PC-9 (cell line): ENCODE measurements at regions not wholly inside any gene's neighbourhood (a gene's known extent, or its start where the extent isn't known, plus 50 kb on each side); places are given as distances from the start of the nearest gene placed in this dataset.

Experiments
- BruUV-seq: library from RNA; stranded (reverse); fragments of 400-500 nt; replicated peaks from 2 replicates; lab custom pipeline; 2021; lab: Mats Ljungman, UMichigan
- CTCF ChIA-PET: fragments of 300-600 bp; sonication (Branson Sonifier 250); formaldehyde crosslinking; loops from one replicate; lab custom pipeline; 2022; ENCODE audit warnings: antibody characterized with exemption; lab: Charles Lee
- POLR2A ChIA-PET: fragments of 300-600 bp; sonication (Branson Sonifier 250); formaldehyde crosslinking; loops from one replicate; lab custom pipeline; 2022; ENCODE audit warnings: antibody characterized with exemption; ENCODE audit not compliant: unreplicated experiment; lab: Charles Lee
- DNase-seq, 2 experiments: peaks; one replicate each; pipeline versions ENCODE4 v3.0.0 to v3.0.0-alpha.2; 2015 to 2022; ENCODE audit warnings: mixed read lengths in 1 of 2
- H2AFZ ChIP-seq: fragments of 200-600 bp; sonication (generic); 2 replicates; pipeline ENCODE4 v1.8.1; 2017; ENCODE audit warnings: antibody characterized with exemption
- H3F3A ChIP-seq: fragments of 200-600 bp; sonication (generic); 2 replicates; pipeline ENCODE4 v1.8.1; 2017; ENCODE audit warnings: antibody characterized with exemption, mild to moderate bottlenecking, low read depth; ENCODE audit not compliant: insufficient read depth
- H3K27ac ChIP-seq: fragments of 200-600 bp; sonication (generic); 2 replicates; pipeline ENCODE4 v1.6.1; 2016; ENCODE audit warnings: mixed run types
- H3K27me3 ChIP-seq: fragments of 200-600 bp; sonication (generic); 2 replicates; pipeline ENCODE4 v1.6.1; 2016; ENCODE audit warnings: low read depth, mixed run types; ENCODE audit not compliant: insufficient read depth
- H3K36me3 ChIP-seq: fragments of 200-600 bp; sonication (generic); 2 replicates; pipeline ENCODE4 v1.6.1; 2016; ENCODE audit warnings: low read depth, mixed run types
- H3K4me1 ChIP-seq: fragments of 200-600 bp; sonication (generic); replicated peaks from 2 replicates; pipeline ENCODE4 v1.6.1; 2016; ENCODE audit warnings: mixed run types; ENCODE audit not compliant: insufficient read depth
- H3K4me2 ChIP-seq: fragments of 200-600 bp; sonication (generic); 2 replicates; pipeline ENCODE4 v1.6.1; 2017; ENCODE audit warnings: mixed run types
- H3K4me3 ChIP-seq: fragments of 200-600 bp; sonication (generic); 2 replicates; pipeline ENCODE4 v1.6.1; 2016; ENCODE audit warnings: mixed run types
- H3K79me2 ChIP-seq: fragments of 200-600 bp; sonication (generic); 2 replicates; pipeline ENCODE4 v1.6.1; 2017; ENCODE audit warnings: low read depth, mixed run types
- H3K9me2 ChIP-seq: fragments of 200-600 bp; sonication (generic); 2 replicates; pipeline ENCODE4 v1.8.1; 2017; ENCODE audit warnings: mild to moderate bottlenecking; ENCODE audit not compliant: insufficient read depth
- H3K9me3 ChIP-seq: fragments of 200-600 bp; sonication (generic); 2 replicates; pipeline ENCODE4 v1.8.1; 2016; ENCODE audit warnings: low read depth; ENCODE audit not compliant: insufficient read depth
- H4K20me1 ChIP-seq: fragments of 200-600 bp; sonication (generic); 2 replicates; pipeline ENCODE4 v1.8.1; 2017; ENCODE audit not compliant: insufficient read depth
- EZH2 ChIP-seq: fragments of 200-600 bp; sonication (generic); IDR thresholded peaks from 2 replicates; pipeline ENCODE4 v1.8.0; 2017; ENCODE audit warnings: antibody characterized with exemption, low read depth
- intact Hi-C: fragments of 100-400 bp; cut with micrococcal nuclease; formaldehyde crosslinking; loops from one replicate; pipeline ENCODE4 v1.10.0; 2022; ENCODE audit not compliant: unreplicated experiment
- TF ChIP-seq, protein P1 (sequence below): fragments of 200-600 bp; sonication (generic); conservative IDR thresholded peaks from 2 replicates; pipeline ENCODE4 v1.6.1; 2017; ENCODE audit warnings: mixed run types, antibody characterized with exemption, mild to moderate bottlenecking, moderate library complexity

DNA sequence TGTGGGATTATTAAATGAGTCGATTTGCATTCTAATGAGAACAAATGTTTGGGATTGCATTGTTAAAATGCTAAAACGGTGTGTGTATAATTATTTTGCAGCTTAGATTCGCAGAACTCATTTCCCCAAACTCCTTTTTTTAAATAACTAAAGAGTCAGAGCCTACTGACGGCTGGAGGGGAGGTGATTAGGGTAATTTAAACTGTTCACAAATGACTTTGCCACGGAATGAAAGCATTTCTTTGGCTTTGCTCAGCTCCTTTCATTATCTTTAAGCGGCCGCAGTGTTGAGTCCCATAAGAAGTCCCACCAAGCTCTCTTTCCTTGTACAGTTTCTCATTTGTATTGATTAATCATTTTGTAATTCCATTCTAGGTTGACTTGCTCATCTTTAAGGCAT, 1632.8 kb downstream of the MAT2B start:
- Histone ChIP-seq H3K9me3 (no peaks in the 10 kb centered on the region), H3K4me2 (no peak overlapping the region)

DNA sequence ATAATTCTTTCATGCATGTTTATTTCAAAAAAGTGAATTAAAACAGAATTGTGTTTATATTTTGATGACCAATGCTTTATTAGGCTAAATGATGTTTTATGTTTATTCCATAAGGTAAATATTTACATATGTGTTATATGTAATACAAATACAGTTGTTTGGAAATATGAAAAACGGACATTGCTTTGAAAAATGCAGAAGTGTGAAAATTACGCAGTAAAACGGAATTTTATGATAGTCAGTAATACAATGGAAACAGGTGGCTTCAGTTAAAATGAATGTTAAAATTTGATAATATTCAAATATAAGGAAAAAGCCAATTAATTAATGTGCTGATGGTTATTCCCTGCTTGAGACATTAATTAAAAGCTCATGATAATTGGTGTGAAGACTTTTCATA, 1633.8 kb downstream of the MAT2B start:
- Histone ChIP-seq H3K27me3 (no peaks in the 10 kb centered on the region), H3K4me2 (no peak overlapping the region), H4K20me1 (no peaks in the 10 kb centered on the region; the same call in 1 of the 2 replicates), H3K9me2 (no peaks in the 10 kb centered on the region), H3K4me3 (no peak overlapping the region), H3K79me2 (no peaks in the 10 kb centered on the region), H3F3A (no peaks in the 10 kb centered on the region), H2AFZ (no peak overlapping the region), H3K27ac (no peak overlapping the region), H3K9me3 (no peaks in the 10 kb centered on the region), H3K4me1 (no peaks in the 10 kb centered on the region), H3K36me3 (no peaks in the 10 kb centered on the region)
- CTCF ChIA-PET, result no interaction called here
- intact Hi-C loops, result no loop called here
- TF ChIP-seq EZH2, result no peak
- TF ChIP-seq, protein P1, sequence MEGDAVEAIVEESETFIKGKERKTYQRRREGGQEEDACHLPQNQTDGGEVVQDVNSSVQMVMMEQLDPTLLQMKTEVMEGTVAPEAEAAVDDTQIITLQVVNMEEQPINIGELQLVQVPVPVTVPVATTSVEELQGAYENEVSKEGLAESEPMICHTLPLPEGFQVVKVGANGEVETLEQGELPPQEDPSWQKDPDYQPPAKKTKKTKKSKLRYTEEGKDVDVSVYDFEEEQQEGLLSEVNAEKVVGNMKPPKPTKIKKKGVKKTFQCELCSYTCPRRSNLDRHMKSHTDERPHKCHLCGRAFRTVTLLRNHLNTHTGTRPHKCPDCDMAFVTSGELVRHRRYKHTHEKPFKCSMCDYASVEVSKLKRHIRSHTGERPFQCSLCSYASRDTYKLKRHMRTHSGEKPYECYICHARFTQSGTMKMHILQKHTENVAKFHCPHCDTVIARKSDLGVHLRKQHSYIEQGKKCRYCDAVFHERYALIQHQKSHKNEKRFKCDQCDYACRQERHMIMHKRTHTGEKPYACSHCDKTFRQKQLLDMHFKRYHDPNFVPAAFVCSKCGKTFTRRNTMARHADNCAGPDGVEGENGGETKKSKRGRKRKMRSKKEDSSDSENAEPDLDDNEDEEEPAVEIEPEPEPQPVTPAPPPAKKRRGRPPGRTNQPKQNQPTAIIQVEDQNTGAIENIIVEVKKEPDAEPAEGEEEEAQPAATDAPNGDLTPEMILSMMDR, result no peak
- POLR2A ChIA-PET, result no interaction called here
- DNase-seq, result no peak
- BruUV-seq, result no TSS peak

More for the DNA sequence above, 1632.8 kb downstream of the MAT2B start:
- ChIA-PET CTCF (interaction anchor here (0.5 kb wide), 1 partner anchor 13 kb away, joined by 5 read pairs; no protein-coding TSS in a partner anchor), POLR2A (no interaction called here)
- Histone ChIP-seq H2AFZ (no peak overlapping the region), H3K79me2 (no peaks in the 10 kb centered on the region), H3K27ac (no peak overlapping the region), H3K36me3 (no peaks in the 10 kb centered on the region), H3K4me1 (no peaks in the 10 kb centered on the region), H3F3A (no peaks in the 10 kb centered on the region), H3K9me2 (no peaks in the 10 kb centered on the region), H3K27me3 (no peaks in the 10 kb centered on the region), H4K20me1 (no peaks in the 10 kb centered on the region; the same call in 1 of the 2 replicates), H3K4me3 (no peak overlapping the region)
- intact Hi-C loops, result no loop called here
- TF ChIP-seq, protein P1, result no peak
- no peak for TF ChIP-seq EZH2
- no peak for DNase-seq
- BruUV-seq, result no TSS peak

DNA sequence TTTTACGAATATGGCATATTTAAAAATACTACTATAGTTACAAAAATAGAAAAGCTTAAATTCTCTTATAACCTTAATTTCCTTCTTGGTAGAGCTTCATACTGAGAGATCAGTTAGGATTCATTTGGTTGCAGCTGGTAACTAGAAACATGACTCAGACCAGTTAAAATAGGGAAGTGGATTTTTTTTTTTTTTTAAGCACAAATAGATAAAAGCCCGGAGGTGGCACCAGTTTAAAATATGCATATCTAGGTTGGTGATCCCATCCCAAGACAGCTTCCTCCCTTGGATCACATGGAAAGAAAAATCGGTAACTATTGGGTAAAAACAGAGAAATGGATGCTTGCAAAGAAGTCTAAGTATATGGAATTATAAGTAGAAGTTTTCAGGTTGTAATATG, 1634.3 kb downstream of the MAT2B start:
- H3K9me3 ChIP-seq, result no peaks in the 10 kb centered on the region
- no peaks in the 10 kb centered on the region for H3K9me2 ChIP-seq
- no peaks in the 10 kb centered on the region for H3K36me3 ChIP-seq
- BruUV-seq, result no TSS peak
- H3K4me3 ChIP-seq, result no peak overlapping the region
- TF ChIP-seq, protein P1, result no peak
- no peak for TF ChIP-seq EZH2
- no peak for DNase-seq
- intact Hi-C loops, result no loop called here
- no peaks in the 10 kb centered on the region for H3F3A ChIP-seq
- no peaks in the 10 kb centered on the region for H3K79me2 ChIP-seq
- CTCF ChIA-PET, result no interaction called here
- no peaks in the 10 kb centered on the region for H3K27me3 ChIP-seq
- POLR2A ChIA-PET, result no interaction called here
- H3K4me1 ChIP-seq, result no peaks in the 10 kb centered on the region
- H2AFZ ChIP-seq, result no peak overlapping the region
- no peaks in the 10 kb centered on the region; the same call in 1 of the 2 replicates for H4K20me1 ChIP-seq
- H3K27ac ChIP-seq, result no peak overlapping the region
- no peak overlapping the region for H3K4me2 ChIP-seq
